ENCODE measurements at regions not wholly inside any gene's neighbourhood (a gene's known extent, or its start where the extent isn't known, plus 50 kb on each side); places are given as distances from the start of the nearest gene placed in this dataset.
"Not testable (repeated sequence)": the region's sequence is repeated elsewhere in the genome, so short reads cannot be mapped to it uniquely, and the experiment has no call there.

DNA sequence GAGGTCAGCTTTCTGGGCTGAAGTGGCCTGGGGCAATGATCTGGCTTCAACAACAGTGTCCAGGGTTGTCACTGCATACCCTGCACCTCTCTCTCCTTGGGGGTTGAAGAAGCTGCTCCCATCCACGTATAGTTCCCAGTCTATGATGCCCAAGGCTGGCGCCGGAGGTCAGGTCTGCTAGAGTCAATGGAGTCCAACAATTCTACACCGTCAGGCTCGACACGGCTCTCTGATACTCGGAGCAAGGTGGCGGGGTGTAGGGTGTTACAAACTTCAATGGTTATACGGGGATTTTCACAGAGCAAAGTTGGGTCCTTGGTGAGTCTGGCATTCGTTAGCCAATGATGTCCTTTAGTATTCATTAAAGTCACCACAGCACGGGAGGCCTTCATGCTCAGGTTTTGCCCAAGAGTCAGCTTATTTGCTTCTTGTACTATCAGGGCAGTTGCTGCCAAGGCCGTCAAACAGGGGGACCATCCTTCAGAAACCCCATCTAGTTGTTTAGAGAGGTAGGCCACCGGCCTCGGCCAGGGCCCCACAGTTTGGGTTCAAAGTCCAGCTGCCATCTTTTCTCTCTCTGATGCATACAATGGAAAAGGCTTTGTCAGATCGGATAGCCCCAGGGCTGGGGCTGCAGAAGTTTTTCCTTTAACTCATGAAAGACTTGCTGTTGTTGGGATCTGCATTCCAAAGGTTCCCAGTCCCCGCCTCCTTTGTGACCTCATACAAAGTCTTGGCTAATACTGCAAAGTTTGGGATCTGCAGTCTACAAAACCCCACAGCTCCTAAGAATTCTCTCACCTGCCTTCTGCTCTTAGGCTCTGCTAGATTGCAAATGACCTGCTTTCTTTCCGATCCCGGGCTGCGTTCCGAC, 128.1 kb downstream of the ADRA2C start:
- TF ChIP-seq POLR2A, CTCF (IDR thresholded peaks at IDR 0.05): not testable (repeated sequence)
